ENCODE measurements at regions not wholly inside any gene's neighbourhood (a gene's known extent, or its start where the extent isn't known, plus 50 kb on each side); places are given as distances from the start of the nearest gene placed in this dataset.

GRCh38 chr6:85995339-85996033 lies 352.8 kb upstream of the SYNCRIP start:
- no peak overlapping the region for H3K4me3 Mint-ChIP-seq
- H3K4me1 Mint-ChIP-seq = no peaks in the 10 kb centered on the region
- H3K27me3 Mint-ChIP-seq (ENCODE audit: low read depth) = no peaks in the 10 kb centered on the region
- no peak overlapping the region for H3K27ac Mint-ChIP-seq
- H3K36me3 Mint-ChIP-seq (ENCODE audit: low read depth) = no peaks in the 10 kb centered on the region
- TF ChIP-seq, protein P1, sequence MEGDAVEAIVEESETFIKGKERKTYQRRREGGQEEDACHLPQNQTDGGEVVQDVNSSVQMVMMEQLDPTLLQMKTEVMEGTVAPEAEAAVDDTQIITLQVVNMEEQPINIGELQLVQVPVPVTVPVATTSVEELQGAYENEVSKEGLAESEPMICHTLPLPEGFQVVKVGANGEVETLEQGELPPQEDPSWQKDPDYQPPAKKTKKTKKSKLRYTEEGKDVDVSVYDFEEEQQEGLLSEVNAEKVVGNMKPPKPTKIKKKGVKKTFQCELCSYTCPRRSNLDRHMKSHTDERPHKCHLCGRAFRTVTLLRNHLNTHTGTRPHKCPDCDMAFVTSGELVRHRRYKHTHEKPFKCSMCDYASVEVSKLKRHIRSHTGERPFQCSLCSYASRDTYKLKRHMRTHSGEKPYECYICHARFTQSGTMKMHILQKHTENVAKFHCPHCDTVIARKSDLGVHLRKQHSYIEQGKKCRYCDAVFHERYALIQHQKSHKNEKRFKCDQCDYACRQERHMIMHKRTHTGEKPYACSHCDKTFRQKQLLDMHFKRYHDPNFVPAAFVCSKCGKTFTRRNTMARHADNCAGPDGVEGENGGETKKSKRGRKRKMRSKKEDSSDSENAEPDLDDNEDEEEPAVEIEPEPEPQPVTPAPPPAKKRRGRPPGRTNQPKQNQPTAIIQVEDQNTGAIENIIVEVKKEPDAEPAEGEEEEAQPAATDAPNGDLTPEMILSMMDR (IDR thresholded peaks at IDR 0.05; ENCODE audit: unreplicated experiment in 3 of 3) = no peak
- H3K9me3 Mint-ChIP-seq = no peaks in the 10 kb centered on the region

DNA sequence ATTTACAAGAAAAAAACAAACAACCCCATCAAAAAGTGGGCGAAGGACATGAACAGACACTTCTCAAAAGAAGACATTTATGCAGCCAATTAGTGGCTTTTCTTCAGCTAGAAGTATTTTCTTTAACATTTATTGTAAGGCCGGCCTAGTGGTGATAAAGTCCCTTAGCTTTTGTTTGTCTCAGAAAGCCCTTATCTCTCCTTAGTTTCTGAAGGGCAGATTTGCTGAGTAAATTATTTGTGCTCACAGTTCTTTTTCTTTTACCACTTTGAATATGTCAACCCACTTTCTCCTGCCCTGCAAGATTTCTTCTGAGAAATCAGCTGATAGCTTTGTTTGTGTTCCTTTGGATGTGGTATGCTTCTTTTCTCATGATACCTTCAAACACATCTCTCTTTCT lies 344.0 kb upstream of the SYNCRIP start:
- no peaks in the 10 kb centered on the region for H3K27me3 Mint-ChIP-seq (ENCODE audit: low read depth)
- TF ChIP-seq, protein P1 (IDR thresholded peaks at IDR 0.05; ENCODE audit: unreplicated experiment in 3 of 3) = no peak
- no peaks in the 10 kb centered on the region for H3K4me1 Mint-ChIP-seq
- no peak overlapping the region for H3K4me3 Mint-ChIP-seq
- no peak overlapping the region for H3K27ac Mint-ChIP-seq
- H3K36me3 Mint-ChIP-seq (ENCODE audit: low read depth) = no peaks in the 10 kb centered on the region
- H3K9me3 Mint-ChIP-seq = peaks cover 26% of the 10 kb centered on the region

DNA sequence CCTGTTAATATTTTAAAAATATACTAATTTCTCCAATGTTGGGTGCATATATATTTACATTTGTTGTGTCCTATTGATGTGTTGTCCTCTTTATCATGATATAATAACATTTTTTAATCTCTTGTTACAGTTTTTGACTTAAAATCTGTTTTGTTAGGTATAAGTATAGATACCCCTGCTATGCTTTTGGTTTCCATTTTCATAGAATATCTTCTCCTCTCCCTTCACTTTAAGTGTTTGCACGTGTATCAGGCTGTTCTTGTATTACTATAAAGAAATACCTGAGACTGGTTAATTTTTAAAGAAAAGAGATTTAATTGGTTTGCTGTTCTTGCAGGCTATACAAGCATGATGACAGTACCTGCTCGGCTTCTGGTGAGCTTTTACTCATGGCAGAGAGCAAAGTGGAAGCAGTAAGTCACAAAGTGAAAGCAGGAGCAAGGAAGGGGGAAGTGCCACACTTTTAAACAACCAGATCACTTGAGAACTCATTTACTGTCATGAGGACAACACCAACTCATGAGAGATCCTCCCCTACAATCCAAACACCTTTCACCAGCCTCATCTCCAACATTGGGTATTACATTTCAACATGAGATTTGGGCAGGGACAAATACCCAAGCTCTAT lies 340.5 kb upstream of the SYNCRIP start:
- Mint-ChIP-seq H3K27me3 (ENCODE audit: low read depth) (no peaks in the 10 kb centered on the region), H3K36me3 (ENCODE audit: low read depth) (no peaks in the 10 kb centered on the region), H3K27ac (no peak overlapping the region), H3K4me1 (no peaks in the 10 kb centered on the region), H3K4me3 (no peak overlapping the region), H3K9me3 (peaks cover 15% of the 10 kb centered on the region)
- TF ChIP-seq, protein P1 (IDR thresholded peaks at IDR 0.05; ENCODE audit: unreplicated experiment in 3 of 3) = no peak

DNA sequence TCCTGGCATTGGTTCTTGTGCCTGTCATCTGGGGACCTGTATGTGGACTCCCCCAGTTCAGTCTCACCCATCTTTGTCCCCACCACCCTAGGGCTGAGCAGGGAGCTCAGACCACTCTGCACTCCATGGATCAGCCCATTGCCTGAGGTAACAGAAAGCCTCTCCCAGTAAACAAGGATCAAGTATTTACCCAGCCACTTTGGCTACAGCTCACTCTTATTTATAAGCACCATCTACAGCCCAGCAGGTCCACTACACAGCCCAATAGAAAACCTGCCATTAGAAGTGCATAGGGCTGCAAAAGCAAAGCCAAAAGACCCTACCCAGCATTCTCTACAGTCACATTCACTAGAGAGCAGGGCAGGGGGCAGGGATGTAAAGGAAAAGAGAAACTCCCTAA lies 335.0 kb upstream of the SYNCRIP start:
- Mint-ChIP-seq H3K4me3 (no peak overlapping the region), H3K4me1 (no peaks in the 10 kb centered on the region), H3K9me3 (no peaks in the 10 kb centered on the region), H3K27me3 (ENCODE audit: low read depth) (no peaks in the 10 kb centered on the region), H3K27ac (no peak overlapping the region), H3K36me3 (ENCODE audit: low read depth) (no peaks in the 10 kb centered on the region)
- TF ChIP-seq, protein P1 (IDR thresholded peaks at IDR 0.05; ENCODE audit: unreplicated experiment in 3 of 3) = no peak

DNA sequence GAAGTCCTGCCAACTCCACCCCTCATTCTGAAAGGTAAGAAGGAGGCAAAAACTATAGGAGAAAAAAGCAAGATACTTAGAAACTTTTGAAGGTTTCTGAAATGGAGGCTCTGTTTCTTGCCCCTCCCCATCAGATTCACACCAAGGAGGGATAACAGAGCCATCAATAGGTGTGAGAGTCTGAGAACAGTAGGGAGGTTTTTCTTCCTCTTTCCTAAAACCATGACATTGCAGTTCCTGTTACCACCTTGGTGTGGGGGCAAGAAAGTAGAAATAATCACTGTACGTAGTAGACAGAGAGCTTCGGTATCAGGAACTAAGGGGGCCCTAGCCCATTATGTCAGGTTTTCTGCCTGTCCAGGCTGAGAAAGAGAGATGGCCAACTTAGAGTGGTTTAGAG lies 333.3 kb upstream of the SYNCRIP start:
- H3K27me3 Mint-ChIP-seq (ENCODE audit: low read depth) = no peaks in the 10 kb centered on the region
- no peaks in the 10 kb centered on the region for H3K9me3 Mint-ChIP-seq
- H3K4me1 Mint-ChIP-seq = no peaks in the 10 kb centered on the region
- H3K27ac Mint-ChIP-seq = no peak overlapping the region
- TF ChIP-seq, protein P1 (IDR thresholded peaks at IDR 0.05; ENCODE audit: unreplicated experiment in 3 of 3) = no peak
- no peaks in the 10 kb centered on the region for H3K36me3 Mint-ChIP-seq (ENCODE audit: low read depth)
- no peak overlapping the region for H3K4me3 Mint-ChIP-seq

DNA sequence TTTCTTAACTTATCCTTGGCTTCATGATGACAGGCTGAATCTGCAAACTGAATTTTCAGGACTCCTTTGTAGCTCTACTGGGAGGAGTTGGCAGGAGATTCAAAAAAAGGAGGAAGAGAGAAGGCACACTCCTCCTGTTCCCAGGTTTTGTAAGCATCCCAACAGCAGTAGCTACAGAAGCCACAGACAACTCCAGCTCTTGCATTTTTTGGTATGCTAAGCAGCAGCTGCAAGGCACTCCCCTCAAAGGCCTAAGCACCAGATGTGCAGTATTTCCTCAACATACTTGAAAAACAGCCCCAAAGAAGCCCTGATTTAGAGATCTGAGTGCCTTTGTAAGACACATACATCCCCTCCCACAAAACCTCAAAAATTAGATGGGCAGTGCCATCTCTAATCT lies 328.6 kb upstream of the SYNCRIP start:
- H3K9me3 Mint-ChIP-seq = no peaks in the 10 kb centered on the region
- TF ChIP-seq, protein P1 (IDR thresholded peaks at IDR 0.05; ENCODE audit: unreplicated experiment in 3 of 3) = no peak
- H3K27me3 Mint-ChIP-seq (ENCODE audit: low read depth) = no peaks in the 10 kb centered on the region
- no peak overlapping the region for H3K4me3 Mint-ChIP-seq
- no peaks in the 10 kb centered on the region for H3K4me1 Mint-ChIP-seq
- no peak overlapping the region for H3K27ac Mint-ChIP-seq
- H3K36me3 Mint-ChIP-seq (ENCODE audit: low read depth) = no peaks in the 10 kb centered on the region

Data from nephron (organoid).